ENCODE measurements at regions not wholly inside any gene's neighbourhood (a gene's known extent, or its start where the extent isn't known, plus 50 kb on each side); places are given as distances from the start of the nearest gene placed in this dataset.

- DNase-seq (ENCODE audit: low spot score in 2 of 2), result no peak
- intact Hi-C loops (cut with DNase I; ENCODE audit: low total_unique reads), result no loop called here
These were observed 525.5 kb downstream of the ZIC1 start for GRCh38 chr3:147934451-147935180.

GRCh38 chr3:147937341-147937740, 528.2 kb downstream of the ZIC1 start:
- Histone ChIP-seq H3K4me3 (no peak overlapping the region), H3K27me3 (no peaks in the 10 kb centered on the region), H3K36me3 (no peaks in the 10 kb centered on the region), H3K4me1 (no peaks in the 10 kb centered on the region), H3K27ac (no peak overlapping the region), H3K9me3 (no peaks in the 10 kb centered on the region)
- TF ChIP-seq CTCF (IDR thresholded peaks at IDR 0.05) (no peak), POLR2AphosphoS5 (IDR thresholded peaks at IDR 0.05) (no peak), POLR2A (IDR thresholded peaks at IDR 0.05) (no peak)
- intact Hi-C loops (cut with DNase I; ENCODE audit: low total_unique reads), result no loop called here
- no peak for DNase-seq (ENCODE audit: low spot score in 2 of 2)

More at GRCh38 chr3:147934451-147935180, 525.5 kb downstream of the ZIC1 start:
- Histone ChIP-seq H3K9me3 (no peaks in the 10 kb centered on the region), H3K4me3 (no peak overlapping the region), H3K4me1 (no peaks in the 10 kb centered on the region), H3K27ac (no peak overlapping the region), H3K27me3 (no peaks in the 10 kb centered on the region), H3K36me3 (no peaks in the 10 kb centered on the region)
- TF ChIP-seq POLR2AphosphoS5 (IDR thresholded peaks at IDR 0.05) (no peak), CTCF (IDR thresholded peaks at IDR 0.05) (no peak), POLR2A (IDR thresholded peaks at IDR 0.05) (no peak)

- intact Hi-C loops (cut with DNase I; ENCODE audit: low total_unique reads), result no loop called here
- Histone ChIP-seq H3K36me3 (no peaks in the 10 kb centered on the region), H3K27ac (no peak overlapping the region), H3K27me3 (no peaks in the 10 kb centered on the region), H3K4me3 (no peak overlapping the region), H3K9me3 (no peaks in the 10 kb centered on the region), H3K4me1 (no peaks in the 10 kb centered on the region)
- TF ChIP-seq POLR2AphosphoS5 (IDR thresholded peaks at IDR 0.05) (no peak), CTCF (IDR thresholded peaks at IDR 0.05) (no peak), POLR2A (IDR thresholded peaks at IDR 0.05) (no peak)
- DNase-seq (ENCODE audit: low spot score in 2 of 2), result no peak
These were observed 528.7 kb downstream of the ZIC1 start for GRCh38 chr3:147937891-147938290.

GRCh38 chr3:147939425-147939824, 530.3 kb downstream of the ZIC1 start:
- Histone ChIP-seq H3K4me3 (no peak overlapping the region), H3K27me3 (no peaks in the 10 kb centered on the region), H3K27ac (no peak overlapping the region), H3K4me1 (no peaks in the 10 kb centered on the region), H3K9me3 (no peaks in the 10 kb centered on the region), H3K36me3 (no peaks in the 10 kb centered on the region)
- intact Hi-C loops (cut with DNase I; ENCODE audit: low total_unique reads), result no loop called here
- TF ChIP-seq POLR2A (IDR thresholded peaks at IDR 0.05) (no peak), POLR2AphosphoS5 (IDR thresholded peaks at IDR 0.05) (no peak), CTCF (IDR thresholded peaks at IDR 0.05) (no peak)
- no peak for DNase-seq (ENCODE audit: low spot score in 2 of 2)

- DNase-seq (ENCODE audit: low spot score in 2 of 2), result no peak
- Histone ChIP-seq H3K27me3 (no peaks in the 10 kb centered on the region), H3K27ac (no peak overlapping the region), H3K4me3 (no peak overlapping the region), H3K9me3 (no peaks in the 10 kb centered on the region), H3K4me1 (no peaks in the 10 kb centered on the region), H3K36me3 (no peaks in the 10 kb centered on the region)
- TF ChIP-seq POLR2AphosphoS5 (IDR thresholded peaks at IDR 0.05) (no peak), POLR2A (IDR thresholded peaks at IDR 0.05) (no peak), CTCF (IDR thresholded peaks at IDR 0.05) (no peak)
- intact Hi-C loops (cut with DNase I; ENCODE audit: low total_unique reads), result no loop called here
These were observed 530.7 kb downstream of the ZIC1 start for GRCh38 chr3:147939839-147940238.

All from breast epithelium (tissue), 4 donors.